Cardiac fibroblast (primary cell): ENCODE measurements at regions not wholly inside any gene's neighbourhood (a gene's known extent, or its start where the extent isn't known, plus 50 kb on each side); places are given as distances from the start of the nearest gene placed in this dataset.
A peak's percentile ranks its signal among the peaks of the same experiment; 100 is the strongest.
"Not testable (repeated sequence)": the region's sequence is repeated elsewhere in the genome, so short reads cannot be mapped to it uniquely, and the experiment has no call there.

Experiments used
- DNase-seq, 2 donors: peaks; one replicate each; pipeline versions ENCODE4 v3.0.0 to v3.0.0-alpha.2; 2010; ENCODE audit warnings: low read depth in 2 of 2
- H3K4me3 ChIP-seq, 2 donors: replicated peaks in 1 of 2; 1 replicate in 1 of 2; 2 replicates in 1 of 2; pipeline ENCODE4 v1.5.1; 2011; ENCODE audit warnings: low read depth in 2 of 2, low read length in 2 of 2, mild to moderate bottlenecking in 2 of 2, moderate library complexity in 1 of 2
- TF ChIP-seq, protein P1 (sequence below): IDR thresholded peaks from one replicate; pipeline ENCODE4 v1.5.1; 2011; ENCODE audit warnings: low read depth, mild to moderate bottlenecking, low read length, inconsistent platforms

DNA sequence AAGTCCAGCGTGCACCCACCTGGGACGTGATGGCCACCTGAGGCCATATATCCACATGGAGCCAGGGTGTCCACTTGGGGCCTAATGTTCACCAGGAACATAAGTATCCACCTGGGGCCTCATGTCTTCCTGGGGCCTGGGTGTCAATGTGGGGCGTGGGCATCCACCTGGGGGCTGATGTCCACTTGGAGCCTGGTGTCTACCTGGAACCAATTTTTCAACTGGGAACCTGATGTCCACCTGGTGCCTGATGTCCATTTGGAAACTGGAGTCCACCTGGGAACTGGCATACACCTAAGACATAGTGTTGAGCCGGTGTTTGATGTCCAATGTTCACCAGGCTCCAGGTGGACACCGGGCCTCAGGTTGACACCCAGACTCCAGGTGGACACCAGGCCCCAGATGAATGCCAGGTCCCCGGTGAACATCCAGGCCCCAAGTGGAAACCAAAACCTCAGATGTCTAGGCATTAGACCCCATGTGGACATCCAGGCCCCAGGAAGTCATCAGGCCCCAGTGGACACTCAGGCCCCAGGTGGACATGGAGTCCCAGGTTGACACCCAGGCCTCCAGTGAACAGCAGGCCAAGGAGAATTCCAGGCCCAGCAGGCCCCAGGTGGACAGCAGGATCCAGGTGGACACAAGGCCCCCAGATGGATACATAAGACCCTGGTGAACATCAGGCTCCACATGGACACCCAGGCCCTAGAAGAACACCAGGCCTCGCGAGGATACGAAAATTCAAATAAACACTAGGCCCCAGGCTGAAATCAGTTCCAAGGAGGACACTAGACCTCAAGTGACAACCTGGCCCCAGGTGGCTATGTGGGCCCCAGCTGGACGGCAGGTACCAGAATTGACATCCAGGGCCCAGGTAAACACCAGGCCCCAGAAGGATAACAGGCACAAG, 56.0 kb upstream of the SEPTIN5 start:
- DNase-seq, result no peak
- no peak overlapping the region for H3K4me3 ChIP-seq
- TF ChIP-seq, protein P1, sequence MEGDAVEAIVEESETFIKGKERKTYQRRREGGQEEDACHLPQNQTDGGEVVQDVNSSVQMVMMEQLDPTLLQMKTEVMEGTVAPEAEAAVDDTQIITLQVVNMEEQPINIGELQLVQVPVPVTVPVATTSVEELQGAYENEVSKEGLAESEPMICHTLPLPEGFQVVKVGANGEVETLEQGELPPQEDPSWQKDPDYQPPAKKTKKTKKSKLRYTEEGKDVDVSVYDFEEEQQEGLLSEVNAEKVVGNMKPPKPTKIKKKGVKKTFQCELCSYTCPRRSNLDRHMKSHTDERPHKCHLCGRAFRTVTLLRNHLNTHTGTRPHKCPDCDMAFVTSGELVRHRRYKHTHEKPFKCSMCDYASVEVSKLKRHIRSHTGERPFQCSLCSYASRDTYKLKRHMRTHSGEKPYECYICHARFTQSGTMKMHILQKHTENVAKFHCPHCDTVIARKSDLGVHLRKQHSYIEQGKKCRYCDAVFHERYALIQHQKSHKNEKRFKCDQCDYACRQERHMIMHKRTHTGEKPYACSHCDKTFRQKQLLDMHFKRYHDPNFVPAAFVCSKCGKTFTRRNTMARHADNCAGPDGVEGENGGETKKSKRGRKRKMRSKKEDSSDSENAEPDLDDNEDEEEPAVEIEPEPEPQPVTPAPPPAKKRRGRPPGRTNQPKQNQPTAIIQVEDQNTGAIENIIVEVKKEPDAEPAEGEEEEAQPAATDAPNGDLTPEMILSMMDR, result no peak

DNA sequence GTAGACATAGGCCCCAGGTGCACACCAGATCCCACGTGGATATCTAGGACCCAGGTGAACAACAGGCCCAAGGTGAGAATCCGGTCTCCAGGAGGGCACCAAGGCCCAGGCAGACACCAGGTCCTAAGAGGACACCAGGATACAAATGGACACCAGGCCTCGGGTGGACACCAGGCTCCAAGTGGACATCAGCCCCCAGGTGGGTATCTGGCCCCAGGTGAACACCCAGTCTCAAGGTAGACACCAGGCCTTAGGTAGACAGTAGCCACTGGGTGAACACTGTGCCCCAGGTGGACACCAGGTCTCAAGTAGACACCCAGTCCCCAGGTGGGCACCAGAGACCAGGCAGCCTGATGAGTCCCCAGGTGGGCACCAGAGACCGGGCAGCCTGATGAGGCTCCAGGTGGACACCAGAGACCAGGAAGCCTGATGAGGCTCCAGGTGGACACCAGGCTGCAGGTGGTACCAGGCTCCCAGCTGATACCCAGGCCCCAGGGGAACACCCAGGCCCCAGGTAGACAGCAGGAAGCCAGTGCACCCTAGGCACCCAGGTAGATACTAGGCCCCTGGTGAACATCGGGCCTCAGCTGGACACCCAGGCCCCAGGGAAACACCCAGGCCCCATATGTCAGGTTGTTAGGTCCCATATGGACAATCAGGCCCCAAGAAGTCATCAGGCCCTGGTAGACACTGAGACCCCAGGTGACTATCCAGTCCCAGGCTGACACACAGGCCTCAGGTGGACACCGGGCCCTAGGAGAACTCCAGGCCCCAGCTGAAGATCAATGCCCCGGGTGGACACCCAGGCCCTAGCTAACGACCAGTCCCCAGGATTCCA, 55.1 kb upstream of the SEPTIN5 start:
- DNase-seq, result no peak
- no peak overlapping the region for H3K4me3 ChIP-seq
- TF ChIP-seq, protein P1, result no peak

DNA sequence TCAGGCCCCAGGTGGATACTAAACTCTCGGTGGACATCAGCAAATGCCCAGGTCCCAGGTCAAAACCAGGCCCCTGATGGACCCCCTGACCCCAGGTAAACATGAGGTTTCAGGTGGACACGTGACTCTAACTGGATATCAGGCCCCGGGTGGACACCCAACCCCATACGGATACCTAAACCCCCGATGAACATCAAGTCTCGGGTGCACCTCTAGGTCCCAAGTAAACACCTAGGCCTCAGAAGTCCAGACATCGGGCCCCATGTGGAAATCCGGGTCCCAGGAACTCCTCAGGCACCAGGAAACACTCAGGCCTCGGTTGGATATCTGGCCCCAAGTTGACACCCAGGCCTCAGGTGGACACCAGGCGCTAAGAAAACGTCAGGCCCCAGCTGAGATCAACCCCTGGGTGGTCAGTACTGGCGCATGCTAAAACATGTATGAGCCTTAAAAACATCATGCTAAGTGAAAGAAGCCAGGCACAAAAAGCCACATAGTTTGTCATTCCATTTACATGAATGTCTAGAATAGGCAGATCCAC, 54.4 kb upstream of the SEPTIN5 start:
- TF ChIP-seq, protein P1, result no peak

DNA sequence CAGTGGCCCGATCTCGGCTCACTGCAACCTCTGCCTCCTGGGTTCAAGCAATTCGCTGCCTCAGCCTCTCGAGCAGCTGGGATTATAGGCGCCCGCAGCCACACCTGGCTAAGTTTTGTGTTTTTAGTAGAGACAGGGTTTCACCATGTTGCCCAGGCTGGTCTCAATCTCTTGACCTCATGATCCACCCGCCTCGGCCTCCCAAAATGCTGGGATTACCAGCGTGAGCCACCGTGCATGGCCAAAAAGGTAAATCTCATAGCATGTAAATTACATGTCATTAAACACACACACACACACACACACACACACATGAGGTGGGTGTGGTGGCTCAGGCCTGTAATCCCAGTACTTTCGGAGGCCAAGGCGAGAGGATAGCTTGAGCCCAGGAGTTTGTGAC, 53.7 kb upstream of the SEPTIN5 start:
- H3K4me3 ChIP-seq, DNase-seq: not testable (repeated sequence)

More for the DNA sequence above, 54.4 kb upstream of the SEPTIN5 start:
- DNase-seq, result no peak
- no peak overlapping the region for H3K4me3 ChIP-seq

DNA sequence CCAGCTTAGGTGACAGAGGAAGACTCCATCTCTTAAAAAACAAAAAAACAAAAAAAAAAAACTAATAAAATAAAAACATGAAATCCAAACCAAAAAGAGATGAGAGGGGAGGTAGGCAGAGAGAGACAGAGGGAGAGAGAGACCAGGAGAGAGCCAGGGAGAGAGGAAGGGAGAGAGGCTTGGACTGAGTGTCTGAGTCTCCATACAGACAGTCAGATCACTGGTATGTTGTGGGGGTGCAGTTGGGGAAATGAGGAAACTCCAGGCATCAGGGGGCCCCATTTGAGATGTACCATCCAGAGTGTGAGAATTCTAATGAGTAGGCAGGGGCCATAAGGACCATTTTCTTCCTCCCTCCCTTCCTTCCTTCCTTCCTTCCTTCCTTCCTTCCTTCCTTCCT, 53.1 kb upstream of the SEPTIN5 start:
- TF ChIP-seq, protein P1, result no peak
- no peak for DNase-seq
- H3K4me3 ChIP-seq, result no peak overlapping the region

DNA sequence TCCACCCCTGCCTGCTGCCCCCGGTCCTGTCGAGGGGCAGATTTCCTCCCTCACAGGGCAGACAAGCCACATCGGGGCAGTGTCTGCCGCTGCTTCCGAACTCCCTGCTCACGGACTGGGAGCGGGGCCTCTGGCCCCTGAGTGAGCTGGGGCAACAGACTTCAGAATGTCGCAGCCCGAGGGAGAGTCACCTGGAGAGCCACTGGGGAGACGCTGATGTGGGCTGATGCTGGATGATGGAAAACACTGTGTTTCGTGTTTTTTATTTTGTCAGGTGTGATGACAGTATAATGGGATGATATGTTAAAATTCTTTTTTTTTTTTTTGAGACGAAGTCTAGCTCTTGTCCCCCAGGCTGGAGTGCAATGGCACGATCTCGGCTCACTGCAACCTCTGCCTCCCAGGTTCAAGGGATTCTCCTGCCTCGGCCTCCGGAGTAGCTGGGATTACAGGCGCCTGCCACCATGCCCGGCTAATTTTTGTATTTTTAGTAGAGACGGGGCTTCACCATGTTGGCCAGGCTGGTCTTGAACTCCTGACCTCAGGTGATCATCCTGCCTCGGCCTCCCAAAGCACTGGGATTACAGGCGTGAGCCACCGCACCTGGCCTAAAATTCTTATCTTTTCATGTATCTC, 52.1 kb upstream of the SEPTIN5 start:
- H3K4me3 ChIP-seq, DNase-seq: not testable (repeated sequence)

DNA sequence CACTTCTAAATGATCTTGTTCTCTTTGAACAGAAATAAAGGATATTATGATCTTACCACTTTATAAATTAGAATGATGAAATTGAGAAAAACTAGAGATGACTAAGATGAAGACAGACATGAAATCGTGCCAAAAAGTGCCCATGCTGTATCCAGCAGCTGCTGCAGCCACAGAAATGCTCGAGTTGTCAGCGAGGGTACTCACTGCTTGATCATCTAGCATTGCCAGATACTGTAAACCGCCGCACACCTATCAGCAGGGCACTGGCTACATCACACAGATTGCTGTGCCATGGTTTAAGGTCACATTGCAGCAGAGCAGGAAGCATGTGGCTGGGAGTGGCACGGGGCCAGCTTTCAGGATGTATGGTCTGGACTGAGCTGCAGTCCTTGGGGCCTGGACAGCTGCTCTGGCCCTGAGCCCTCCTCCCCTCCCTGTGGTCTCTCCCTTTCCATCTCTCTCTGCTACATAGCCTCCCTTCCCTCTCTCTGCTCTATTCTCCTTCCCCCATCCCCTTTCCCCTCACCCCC, 51.0 kb upstream of the SEPTIN5 start:
- peak; percentile 86 to 91 for DNase-seq

More for the DNA sequence above, 51.0 kb upstream of the SEPTIN5 start:
- no peak overlapping the region for H3K4me3 ChIP-seq
- TF ChIP-seq, protein P1, result no peak
